ENCODE measurements at regions not wholly inside any gene's neighbourhood (a gene's known extent, or its start where the extent isn't known, plus 50 kb on each side); places are given as distances from the start of the nearest gene placed in this dataset.
"Not testable (repeated sequence)": the region's sequence is repeated elsewhere in the genome, so short reads cannot be mapped to it uniquely, and the experiment has no call there.

- no peaks in the 10 kb centered on the region for H3K36me3 ChIP-seq (ENCODE audit: control insufficient read depth, insufficient read depth, low read length)
- H3K9me3 ChIP-seq (ENCODE audit: control insufficient read depth, low read length), result no peaks in the 10 kb centered on the region
- no peaks in the 10 kb centered on the region for H3K4me1 ChIP-seq (ENCODE audit: control insufficient read depth, insufficient read depth, low read length, poor library complexity, severe bottlenecking)
- H3K4me3 ChIP-seq (ENCODE audit: extremely low read depth, insufficient read depth, low read length, poor library complexity, severe bottlenecking), result no peak overlapping the region
- WGBS, 2 experiments (ENCODE audit: insufficient coverage in 2 of 2), result 94 to 97% methylated on average over 3 to 4 of the region's 4 CpGs
- H3K27ac ChIP-seq (ENCODE audit: low read depth, low read length, severe bottlenecking), result no peak overlapping the region
These were observed 66.5 kb upstream of the ANKRD10 start for GRCh38 chr13:110981379-110981778.

- no peaks in the 10 kb centered on the region for H3K4me1 ChIP-seq (ENCODE audit: control insufficient read depth, insufficient read depth, low read length, poor library complexity, severe bottlenecking)
- WGBS, 2 experiments (ENCODE audit: insufficient coverage in 2 of 2), result 92 to 97% methylated on average over 3 of the region's 3 CpGs
- no peak overlapping the region for H3K4me3 ChIP-seq (ENCODE audit: extremely low read depth, insufficient read depth, low read length, poor library complexity, severe bottlenecking)
- H3K27ac ChIP-seq (ENCODE audit: low read depth, low read length, severe bottlenecking), result no peak overlapping the region
- no peaks in the 10 kb centered on the region for H3K36me3 ChIP-seq (ENCODE audit: control insufficient read depth, insufficient read depth, low read length)
- no peaks in the 10 kb centered on the region for H3K9me3 ChIP-seq (ENCODE audit: control insufficient read depth, low read length)
These were observed 66.1 kb upstream of the ANKRD10 start for GRCh38 chr13:110980921-110981320.

- not testable (repeated sequence) for H3K4me3 ChIP-seq (ENCODE audit: extremely low read depth, insufficient read depth, low read length, poor library complexity, severe bottlenecking); H3K4me1 ChIP-seq (ENCODE audit: control insufficient read depth, insufficient read depth, low read length, poor library complexity, severe bottlenecking); H3K27ac ChIP-seq (ENCODE audit: low read depth, low read length, severe bottlenecking); H3K36me3 ChIP-seq (ENCODE audit: control insufficient read depth, insufficient read depth, low read length); H3K9me3 ChIP-seq (ENCODE audit: control insufficient read depth, low read length)
- WGBS, 2 experiments (ENCODE audit: insufficient coverage in 2 of 2), result 87 to 97% methylated on average over 3 of the region's 5 CpGs
These were observed 64.3 kb upstream of the ANKRD10 start for GRCh38 chr13:110979149-110979548.

GRCh38 chr13:110978390-110978789, 63.5 kb upstream of the ANKRD10 start:
- Histone ChIP-seq H3K36me3 (ENCODE audit: control insufficient read depth, insufficient read depth, low read length) (no peaks in the 10 kb centered on the region), H3K4me1 (ENCODE audit: control insufficient read depth, insufficient read depth, low read length, poor library complexity, severe bottlenecking) (no peaks in the 10 kb centered on the region), H3K27ac (ENCODE audit: low read depth, low read length, severe bottlenecking) (no peak overlapping the region), H3K9me3 (ENCODE audit: control insufficient read depth, low read length) (no peaks in the 10 kb centered on the region), H3K4me3 (ENCODE audit: extremely low read depth, insufficient read depth, low read length, poor library complexity, severe bottlenecking) (no peak overlapping the region)

- H3K4me3 ChIP-seq (ENCODE audit: extremely low read depth, insufficient read depth, low read length, poor library complexity, severe bottlenecking), result no peak overlapping the region
- no peaks in the 10 kb centered on the region for H3K36me3 ChIP-seq (ENCODE audit: control insufficient read depth, insufficient read depth, low read length)
- no peaks in the 10 kb centered on the region for H3K9me3 ChIP-seq (ENCODE audit: control insufficient read depth, low read length)
These were observed 61.9 kb upstream of the ANKRD10 start for GRCh38 chr13:110976785-110977184.

GRCh38 chr13:110973007-110973700, 58.3 kb upstream of the ANKRD10 start:
- no peak overlapping the region for H3K4me3 ChIP-seq (ENCODE audit: extremely low read depth, insufficient read depth, low read length, poor library complexity, severe bottlenecking)
- H3K27ac ChIP-seq (ENCODE audit: low read depth, low read length, severe bottlenecking), result no peak overlapping the region
- H3K36me3 ChIP-seq (ENCODE audit: control insufficient read depth, insufficient read depth, low read length), result no peaks in the 10 kb centered on the region
- WGBS, 2 experiments (ENCODE audit: insufficient coverage in 2 of 2), result no CpG with 5 or more reads among the region's 1 CpG
- no peaks in the 10 kb centered on the region for H3K4me1 ChIP-seq (ENCODE audit: control insufficient read depth, insufficient read depth, low read length, poor library complexity, severe bottlenecking)
- no peaks in the 10 kb centered on the region for H3K9me3 ChIP-seq (ENCODE audit: control insufficient read depth, low read length)

More at GRCh38 chr13:110976785-110977184, 61.9 kb upstream of the ANKRD10 start:
- Histone ChIP-seq H3K27ac (ENCODE audit: low read depth, low read length, severe bottlenecking) (no peak overlapping the region), H3K4me1 (ENCODE audit: control insufficient read depth, insufficient read depth, low read length, poor library complexity, severe bottlenecking) (no peaks in the 10 kb centered on the region)

GRCh38 chr13:110971486-110971885, 56.6 kb upstream of the ANKRD10 start:
- Histone ChIP-seq H3K36me3 (ENCODE audit: control insufficient read depth, insufficient read depth, low read length) (no peaks in the 10 kb centered on the region), H3K9me3 (ENCODE audit: control insufficient read depth, low read length) (peaks cover under 1% of the 10 kb centered on the region), H3K4me3 (ENCODE audit: extremely low read depth, insufficient read depth, low read length, poor library complexity, severe bottlenecking) (no peak overlapping the region), H3K4me1 (ENCODE audit: control insufficient read depth, insufficient read depth, low read length, poor library complexity, severe bottlenecking) (peaks cover 6% of the 10 kb centered on the region), H3K27ac (ENCODE audit: low read depth, low read length, severe bottlenecking) (no peak overlapping the region)
- 50 to 100% methylated on average over 1 of the region's 1 CpG for WGBS, 2 experiments (ENCODE audit: insufficient coverage in 2 of 2)

GRCh38 chr13:110967156-110967855, 52.4 kb upstream of the ANKRD10 start:
- peaks cover 26% of the 10 kb centered on the region for H3K9me3 ChIP-seq (ENCODE audit: control insufficient read depth, low read length)
- no CpG with 5 or more reads among the region's 4 CpGs for WGBS, 2 experiments (ENCODE audit: insufficient coverage in 2 of 2)
- not testable (repeated sequence) for H3K4me3 ChIP-seq (ENCODE audit: extremely low read depth, insufficient read depth, low read length, poor library complexity, severe bottlenecking); H3K27ac ChIP-seq (ENCODE audit: low read depth, low read length, severe bottlenecking); H3K4me1 ChIP-seq (ENCODE audit: control insufficient read depth, insufficient read depth, low read length, poor library complexity, severe bottlenecking); H3K36me3 ChIP-seq (ENCODE audit: control insufficient read depth, insufficient read depth, low read length)

GRCh38 chr13:110965755-110966134, 50.9 kb upstream of the ANKRD10 start:
- H3K4me1 ChIP-seq (ENCODE audit: control insufficient read depth, insufficient read depth, low read length, poor library complexity, severe bottlenecking), result peaks cover 6% of the 10 kb centered on the region
- H3K4me3 ChIP-seq (ENCODE audit: extremely low read depth, insufficient read depth, low read length, poor library complexity, severe bottlenecking), result no peak overlapping the region
- H3K27ac ChIP-seq (ENCODE audit: low read depth, low read length, severe bottlenecking), result no peak overlapping the region
- no peaks in the 10 kb centered on the region for H3K36me3 ChIP-seq (ENCODE audit: control insufficient read depth, insufficient read depth, low read length)
- H3K9me3 ChIP-seq (ENCODE audit: control insufficient read depth, low read length), result peaks cover 38% of the 10 kb centered on the region
- 91 to 100% methylated on average over 3 to 4 of the region's 8 CpGs for WGBS, 2 experiments (ENCODE audit: insufficient coverage in 2 of 2)

GRCh38 chr13:110965038-110965754, 50.3 kb upstream of the ANKRD10 start:
- Histone ChIP-seq H3K36me3 (ENCODE audit: control insufficient read depth, insufficient read depth, low read length) (no peaks in the 10 kb centered on the region), H3K9me3 (ENCODE audit: control insufficient read depth, low read length) (peaks cover 38% of the 10 kb centered on the region), H3K27ac (ENCODE audit: low read depth, low read length, severe bottlenecking) (no peak overlapping the region), H3K4me1 (ENCODE audit: control insufficient read depth, insufficient read depth, low read length, poor library complexity, severe bottlenecking) (peaks cover 6% of the 10 kb centered on the region), H3K4me3 (ENCODE audit: extremely low read depth, insufficient read depth, low read length, poor library complexity, severe bottlenecking) (no peak overlapping the region)
- 82 to 83% methylated on average over 4 to 5 of the region's 5 CpGs for WGBS, 2 experiments (ENCODE audit: insufficient coverage in 2 of 2)

All from mesodermal cell (in vitro differentiated cells).